Ovary (tissue), 7 donors: ENCODE measurements at regions not wholly inside any gene's neighbourhood (a gene's known extent, or its start where the extent isn't known, plus 50 kb on each side); places are given as distances from the start of the nearest gene placed in this dataset.

Experiments
- DNase-seq, 5 donors: peaks; one replicate each; pipeline ENCODE4 v3.0.0-alpha.2; 2019 to 2020
- H3K27ac ChIP-seq, 2 donors: fragments of 200-600 bp; one replicate each; pipeline versions ENCODE4 v1.5.1 to v1.8.0; 2019 to 2022
- H3K27me3 ChIP-seq: fragments of 200-600 bp; one replicate; pipeline ENCODE4 v1.8.0; 2022
- H3K36me3 ChIP-seq: fragments of 200-600 bp; sonication (generic); one replicate; pipeline ENCODE4 v1.5.1; 2019
- H3K4me1 ChIP-seq: one replicate; pipeline ENCODE4 v1.8.1; 2013; ENCODE audit warnings: mild to moderate bottlenecking, moderate library complexity; ENCODE audit not compliant: insufficient read depth
- H3K4me3 ChIP-seq: fragments of 200-600 bp; sonication (generic); one replicate; pipeline ENCODE4 v1.5.1; 2017
- H3K9me3 ChIP-seq, 2 donors: fragments of 200-600 bp in 1 of 2; sonication (generic) in 1 of 2; one replicate each; pipeline versions ENCODE4 v1.5.1 to v1.8.1; 2013 to 2019; ENCODE audit warnings: mild to moderate bottlenecking in 1 of 2, moderate library complexity in 1 of 2
- EP300 ChIP-seq: sonication (generic); formaldehyde crosslinking; IDR thresholded peaks from one replicate; pipeline ENCODE4 v1.6.1; 2017; ENCODE audit warnings: antibody characterized with exemption
- POLR2A ChIP-seq: fragments of 450-650 bp; IDR thresholded peaks from one replicate; pipeline ENCODE4 v1.6.1; 2017; ENCODE audit warnings: antibody characterized with exemption, mild to moderate bottlenecking, moderate library complexity
- WGBS, 3 donors: extraction: QIAGEN DNeasy Blood & Tissue Kit in 1 of 3; methylation state at CpG; one replicate each; pipeline versions ENCODE4 v1.1.5 to v1.1.7; 2013 to 2017; 5-methylcytosine and 5-hydroxymethylcytosine counted together
- intact Hi-C, 4 donors: fragments of 100-400 bp; cut with DNase I; formaldehyde crosslinking; loops; one replicate each; pipeline versions ENCODE4 v1.11.0 to v1.15.1; 2022 to 2023
- TF ChIP-seq, protein P1 (sequence below), 3 donors: fragments of 450-650 bp in 2 of 3; fragments of 200-600 bp in 1 of 3; IDR thresholded peaks; one replicate each; pipeline versions ENCODE4 v1.5.1 to v1.8.0; 2016 to 2022; ENCODE audit warnings: antibody characterized with exemption in 3 of 3, mild to moderate bottlenecking in 1 of 3
- donor health status: DM: no; HTN: no; CAD: no; lungs with moderate emphysema.
- donor health status: DM: no; HTN: no; CAD: no.
- donor health status: Bipolar disorder and iron deficiency.
- donor health status: DM: no; HTN: no; CAD: no.
- donor health status: DM: yes; HTN: yes; CAD: no.

DNA sequence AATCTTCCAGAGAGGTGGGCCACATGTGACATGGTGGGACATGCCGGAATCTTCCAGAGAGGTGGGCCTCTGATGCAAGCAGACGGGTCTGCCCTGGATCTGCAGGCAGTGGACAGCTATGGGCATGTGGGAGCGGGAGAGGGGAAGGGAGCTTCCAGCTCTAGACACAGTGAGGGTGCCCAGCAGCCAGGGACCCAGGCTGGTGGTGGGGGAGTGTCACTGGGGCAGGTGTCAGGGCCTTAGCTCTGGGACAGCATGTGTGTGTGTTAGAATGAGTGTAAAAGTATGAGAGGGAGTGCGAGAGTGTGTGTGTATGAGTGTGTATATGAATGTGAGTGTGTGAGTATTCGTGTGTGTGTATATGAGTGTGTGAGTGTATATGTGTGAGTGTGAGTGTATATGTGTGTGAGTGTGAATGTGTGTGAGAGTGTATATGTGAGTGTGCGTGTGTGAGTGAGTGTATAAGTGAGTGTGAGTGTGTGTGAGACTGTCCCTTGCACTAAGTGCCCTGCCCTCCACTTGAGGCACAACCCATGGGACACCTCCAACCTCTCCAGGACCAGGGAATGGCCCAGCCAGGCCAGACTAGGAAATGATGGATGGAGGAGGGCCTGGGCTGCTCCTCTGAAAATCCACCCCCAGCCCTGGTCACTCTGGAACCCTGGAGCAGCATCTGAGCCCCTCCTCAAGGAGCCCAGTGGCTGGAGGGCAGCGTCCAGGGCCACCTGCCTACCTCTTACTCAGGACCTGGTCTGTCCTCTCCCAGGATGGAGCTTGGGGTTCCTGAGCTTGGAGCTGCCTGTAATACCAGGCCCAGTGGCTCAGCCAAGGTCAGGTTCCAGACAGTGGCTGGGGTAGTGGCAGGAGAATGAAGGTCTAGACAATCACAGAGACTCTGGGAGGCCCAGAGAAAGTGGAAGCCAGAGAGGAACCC is 122.2 kb downstream of the C9orf50 start:
- intact Hi-C loops: loop anchor here in 3 of 4 donors (5.0 to 10.0 kb wide), 3 partner anchors 106 to 354 kb away; no protein-coding TSS in a partner anchor
- no peaks in the 10 kb centered on the region for H3K27me3 ChIP-seq
- WGBS, 3 donors: 73 to 83% (median 77%) methylated on average over 7 of the region's 7 CpGs
- H3K36me3 ChIP-seq: no peaks in the 10 kb centered on the region
- peak in 2 of 5 donors; percentile 36 to 55 for DNase-seq
- no peak overlapping the region for H3K4me3 ChIP-seq
- H3K4me1 ChIP-seq: peaks cover 25% of the 10 kb centered on the region
- no peaks in the 10 kb centered on the region for H3K9me3 ChIP-seq
- H3K27ac ChIP-seq: peak overlapping the region; percentile 96 to 98
- TF ChIP-seq EP300 (no peak), POLR2A (no peak)
- TF ChIP-seq, protein P1, sequence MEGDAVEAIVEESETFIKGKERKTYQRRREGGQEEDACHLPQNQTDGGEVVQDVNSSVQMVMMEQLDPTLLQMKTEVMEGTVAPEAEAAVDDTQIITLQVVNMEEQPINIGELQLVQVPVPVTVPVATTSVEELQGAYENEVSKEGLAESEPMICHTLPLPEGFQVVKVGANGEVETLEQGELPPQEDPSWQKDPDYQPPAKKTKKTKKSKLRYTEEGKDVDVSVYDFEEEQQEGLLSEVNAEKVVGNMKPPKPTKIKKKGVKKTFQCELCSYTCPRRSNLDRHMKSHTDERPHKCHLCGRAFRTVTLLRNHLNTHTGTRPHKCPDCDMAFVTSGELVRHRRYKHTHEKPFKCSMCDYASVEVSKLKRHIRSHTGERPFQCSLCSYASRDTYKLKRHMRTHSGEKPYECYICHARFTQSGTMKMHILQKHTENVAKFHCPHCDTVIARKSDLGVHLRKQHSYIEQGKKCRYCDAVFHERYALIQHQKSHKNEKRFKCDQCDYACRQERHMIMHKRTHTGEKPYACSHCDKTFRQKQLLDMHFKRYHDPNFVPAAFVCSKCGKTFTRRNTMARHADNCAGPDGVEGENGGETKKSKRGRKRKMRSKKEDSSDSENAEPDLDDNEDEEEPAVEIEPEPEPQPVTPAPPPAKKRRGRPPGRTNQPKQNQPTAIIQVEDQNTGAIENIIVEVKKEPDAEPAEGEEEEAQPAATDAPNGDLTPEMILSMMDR (IDR thresholded peaks at IDR 0.05): no peak

DNA sequence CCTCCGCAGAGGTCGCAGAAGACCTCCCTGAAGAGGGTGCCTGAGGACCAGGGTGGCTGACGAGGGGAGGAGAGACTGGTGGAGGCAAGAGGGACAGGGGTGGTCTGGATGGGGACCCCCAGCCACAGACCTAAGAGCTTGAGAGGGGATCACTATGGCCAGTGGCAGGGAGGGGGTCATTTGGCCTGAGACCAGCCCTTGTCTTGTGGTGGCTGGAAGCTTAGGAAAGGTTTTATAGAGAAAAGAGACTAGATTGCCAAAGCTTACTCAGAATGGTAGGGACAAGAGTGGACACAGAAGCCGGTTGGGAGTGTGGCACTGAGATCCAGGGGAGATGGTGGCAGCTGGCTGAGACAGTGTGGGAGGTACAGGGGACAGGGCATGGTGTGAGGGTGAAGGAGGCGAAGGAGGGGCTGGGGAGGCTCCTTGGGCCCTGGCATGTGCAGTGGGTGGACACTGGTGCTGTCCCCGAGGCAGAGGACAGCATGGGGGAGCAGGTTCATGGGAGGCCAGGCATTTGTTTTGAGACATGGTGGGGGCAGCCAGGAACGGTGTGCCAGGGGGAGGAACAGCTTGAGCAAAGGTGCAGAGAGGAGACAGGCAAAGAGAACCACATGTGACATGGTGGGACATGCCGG is 123.0 kb downstream of the C9orf50 start:
- H3K27ac ChIP-seq: peak overlapping the region; percentile 96 to 98
- no peaks in the 10 kb centered on the region for H3K27me3 ChIP-seq
- no peak for TF ChIP-seq POLR2A
- TF ChIP-seq, protein P1 (IDR thresholded peaks at IDR 0.05): no peak
- no peak for TF ChIP-seq EP300
- peak in 4 of 5 donors; percentile 40 to 59 (median 57) for DNase-seq
- H3K4me3 ChIP-seq: peak overlapping the region; percentile 55
- no peaks in the 10 kb centered on the region for H3K9me3 ChIP-seq
- intact Hi-C loops: loop anchor here (2.0 to 10.0 kb wide), 4 partner anchors 51 to 353 kb away; no protein-coding TSS in a partner anchor
- H3K4me1 ChIP-seq: peaks cover 25% of the 10 kb centered on the region
- no peaks in the 10 kb centered on the region for H3K36me3 ChIP-seq
- WGBS, 3 donors: 40 to 43% (median 42%) methylated on average over 8 of the region's 8 CpGs

DNA sequence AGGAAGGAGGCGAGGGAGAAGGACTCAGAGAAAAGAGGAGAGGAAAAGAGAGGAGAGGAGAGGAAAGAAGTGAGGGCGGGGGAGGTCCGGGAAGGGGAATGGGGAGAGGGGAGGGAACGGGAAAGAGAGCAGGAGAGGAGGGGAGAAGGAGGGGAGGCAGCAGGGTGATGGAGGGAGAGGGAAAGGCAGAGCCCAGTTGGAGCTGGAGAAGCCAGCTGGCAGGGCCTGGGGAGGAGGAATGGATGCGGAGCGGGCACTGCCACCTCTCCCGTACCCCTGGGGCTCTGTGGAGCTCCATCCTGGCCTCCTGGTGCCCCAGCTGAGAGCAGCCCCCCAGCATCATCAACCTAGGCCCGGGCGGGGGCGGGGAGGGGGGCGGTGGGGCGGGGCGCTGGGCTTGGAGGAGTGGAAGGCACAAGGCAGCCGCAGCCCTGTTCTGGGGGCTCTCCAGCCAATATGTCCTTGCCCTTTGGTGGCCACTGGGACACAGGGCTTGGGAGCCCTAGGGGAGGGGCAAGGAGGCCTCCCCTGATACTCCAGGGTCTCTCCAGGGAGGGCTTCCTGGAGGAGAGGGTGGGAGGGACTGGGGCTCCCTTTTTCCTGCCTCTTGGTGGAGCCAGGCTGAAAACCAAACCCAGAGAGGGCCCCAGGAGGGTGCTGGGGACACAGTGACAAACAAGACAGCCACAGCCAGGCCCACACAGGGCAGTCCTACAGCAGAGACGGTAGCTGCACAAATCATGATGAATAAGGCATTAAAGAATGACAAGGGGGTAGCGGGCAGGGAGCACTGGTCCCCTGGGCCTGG is 123.7 kb downstream of the C9orf50 start:
- H3K4me3 ChIP-seq: peak overlapping the region; percentile 55
- 2 to 8% (median 7%) methylated on average over 12 to 16 of the region's 16 CpGs for WGBS, 3 donors
- peak; percentile 65 to 79 (median 75) for DNase-seq
- H3K9me3 ChIP-seq: no peaks in the 10 kb centered on the region
- intact Hi-C loops: loop anchor here (2.0 to 10.0 kb wide), 4 partner anchors 52 to 352 kb away; no protein-coding TSS in a partner anchor
- H3K4me1 ChIP-seq: peaks cover 25% of the 10 kb centered on the region
- H3K27ac ChIP-seq: peak overlapping the region; percentile 96 to 98
- H3K36me3 ChIP-seq: no peaks in the 10 kb centered on the region
- H3K27me3 ChIP-seq: no peaks in the 10 kb centered on the region
- TF ChIP-seq EP300 (no peak), POLR2A (no peak)
- TF ChIP-seq, protein P1 (IDR thresholded peaks at IDR 0.05): no peak
